T-helper 2 cell treated with Interferon-gamma antibody and Interleukin-4, amounts not matched to agents 5 μg/mL and 100 μg/mL, for 36 hours (primary cell): ENCODE measurements at regions not wholly inside any gene's neighbourhood (a gene's known extent, or its start where the extent isn't known, plus 50 kb on each side); places are given as distances from the start of the nearest gene placed in this dataset.

Experiments
- DNase-seq: peaks from one replicate; pipeline ENCODE4 v3.0.0; 2021; ENCODE audit warnings: low spot score
- H3K27ac Mint-ChIP-seq: one replicate; pipeline ENCODE4 v1.8.0; 2021; ENCODE audit warnings: mild to moderate bottlenecking, mixed read lengths
- H3K27me3 Mint-ChIP-seq: one replicate; pipeline ENCODE4 v1.8.0; 2021; ENCODE audit warnings: low read depth, mixed read lengths
- H3K36me3 Mint-ChIP-seq: one replicate; pipeline ENCODE4 v1.8.0; 2021; ENCODE audit warnings: low read depth, mixed read lengths
- H3K4me1 Mint-ChIP-seq: one replicate; pipeline ENCODE4 v1.8.0; 2021; ENCODE audit warnings: low read depth, mixed read lengths
- H3K4me3 Mint-ChIP-seq: one replicate; pipeline ENCODE4 v1.8.0; 2022; ENCODE audit warnings: mild to moderate bottlenecking, moderate library complexity, mixed read lengths
- H3K9me3 Mint-ChIP-seq: one replicate; pipeline ENCODE4 v1.8.0; 2021; ENCODE audit warnings: mixed read lengths

DNA sequence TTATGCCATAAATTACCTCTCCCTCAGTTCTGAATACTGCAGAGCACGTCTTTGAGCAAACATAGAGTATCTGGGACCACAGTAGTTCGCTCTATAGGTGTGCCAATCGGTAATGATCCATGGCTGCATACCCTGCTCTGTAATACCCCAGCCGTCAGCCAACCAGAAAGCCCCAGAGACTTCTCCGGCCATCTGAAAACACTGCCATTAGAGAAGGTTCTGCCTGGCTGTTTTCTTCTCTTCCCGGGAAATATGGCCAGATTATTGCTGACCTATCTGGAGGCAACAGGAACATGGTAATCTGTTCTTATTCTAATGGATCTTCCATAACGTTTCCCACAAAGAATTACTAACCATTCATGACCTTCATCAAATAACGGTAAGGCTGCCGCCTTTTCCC is 139.9 kb downstream of the RPS12 start:
- Mint-ChIP-seq H3K36me3 (no peaks in the 10 kb centered on the region), H3K4me1 (peaks cover 1% of the 10 kb centered on the region), H3K9me3 (no peaks in the 10 kb centered on the region), H3K27ac (no peak overlapping the region), H3K27me3 (peaks cover 29% of the 10 kb centered on the region), H3K4me3 (no peak overlapping the region)
- no peak for DNase-seq

DNA sequence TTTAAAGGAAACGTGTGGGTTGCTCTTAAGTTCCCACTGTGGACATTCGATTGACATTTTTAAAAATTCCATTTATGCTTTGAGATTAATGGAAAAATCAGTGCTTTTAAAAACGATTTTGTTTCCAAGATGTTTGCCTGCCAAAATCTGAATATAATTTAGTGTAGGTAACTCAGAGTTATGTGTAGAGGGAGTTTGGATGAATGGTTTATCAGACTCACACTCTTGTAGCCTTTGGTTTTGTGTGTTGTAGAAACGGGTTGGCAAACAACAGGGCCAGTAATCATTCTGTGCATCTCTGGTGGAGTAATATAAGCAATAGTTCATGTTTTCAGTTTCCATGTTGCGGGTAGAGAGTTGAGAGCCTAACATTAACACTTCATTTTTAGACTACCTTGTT is 140.6 kb downstream of the RPS12 start:
- Mint-ChIP-seq H3K4me1 (peaks cover 3% of the 10 kb centered on the region), H3K27ac (no peak overlapping the region), H3K4me3 (no peak overlapping the region), H3K9me3 (no peaks in the 10 kb centered on the region), H3K27me3 (peaks cover 28% of the 10 kb centered on the region), H3K36me3 (no peaks in the 10 kb centered on the region)
- DNase-seq: no peak

DNA sequence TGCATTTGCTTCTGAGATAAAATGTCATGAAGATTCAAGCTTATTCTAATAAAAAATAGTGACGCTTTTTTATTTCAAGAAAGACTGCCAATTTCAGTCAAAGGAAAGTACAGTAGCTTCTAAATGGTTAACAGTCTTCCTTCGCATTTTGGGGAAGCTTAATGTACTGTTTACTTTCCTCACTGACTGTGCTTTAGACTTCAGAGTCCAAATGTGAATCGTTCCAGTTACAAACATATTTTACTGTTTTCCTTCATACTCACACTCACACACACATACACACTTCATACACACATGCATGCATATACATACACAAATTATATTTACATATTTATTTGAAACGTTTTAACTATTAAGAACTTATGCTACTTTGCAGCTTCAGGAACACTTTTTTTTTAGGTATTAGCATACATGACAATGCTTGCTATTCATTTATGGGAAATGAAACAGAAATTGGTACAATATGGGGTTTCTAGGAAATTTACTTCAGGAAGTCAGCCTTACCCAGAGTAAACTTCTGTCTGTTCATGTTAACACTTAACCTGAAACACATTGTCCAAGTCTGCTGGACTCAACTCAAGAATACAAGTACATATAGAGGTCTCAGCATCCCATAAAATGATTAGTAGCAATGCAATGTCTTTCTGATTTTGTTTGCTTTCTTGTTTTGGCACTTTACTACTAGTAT is 145.4 kb downstream of the RPS12 start:
- DNase-seq: no peak
- H3K4me3 Mint-ChIP-seq: peak overlapping the region; percentile 19
- peaks cover 32% of the 10 kb centered on the region for H3K27me3 Mint-ChIP-seq
- H3K27ac Mint-ChIP-seq: no peak overlapping the region
- H3K9me3 Mint-ChIP-seq: no peaks in the 10 kb centered on the region
- no peaks in the 10 kb centered on the region for H3K36me3 Mint-ChIP-seq
- H3K4me1 Mint-ChIP-seq: peaks cover 10% of the 10 kb centered on the region

DNA sequence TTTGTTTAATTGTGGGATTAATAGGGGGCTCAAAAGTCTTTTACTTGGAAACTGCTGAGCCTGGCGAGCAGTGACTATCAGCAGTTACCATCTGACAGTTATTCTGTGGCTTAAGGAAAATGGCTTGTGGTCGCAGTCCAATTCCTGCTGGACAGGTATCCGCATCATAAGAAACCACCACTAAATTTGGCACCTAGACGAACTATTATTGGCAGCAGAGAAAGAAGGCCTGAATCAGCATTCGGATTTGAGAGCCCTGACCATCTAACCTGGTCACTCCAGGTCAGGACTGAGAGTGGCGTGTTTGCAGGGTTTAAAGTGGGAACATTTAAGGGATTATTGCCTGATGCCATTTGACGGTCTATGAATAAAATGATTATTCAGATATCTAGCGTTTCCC is 146.4 kb downstream of the RPS12 start:
- H3K4me1 Mint-ChIP-seq: peaks cover 13% of the 10 kb centered on the region
- H3K27ac Mint-ChIP-seq: no peak overlapping the region

DNA sequence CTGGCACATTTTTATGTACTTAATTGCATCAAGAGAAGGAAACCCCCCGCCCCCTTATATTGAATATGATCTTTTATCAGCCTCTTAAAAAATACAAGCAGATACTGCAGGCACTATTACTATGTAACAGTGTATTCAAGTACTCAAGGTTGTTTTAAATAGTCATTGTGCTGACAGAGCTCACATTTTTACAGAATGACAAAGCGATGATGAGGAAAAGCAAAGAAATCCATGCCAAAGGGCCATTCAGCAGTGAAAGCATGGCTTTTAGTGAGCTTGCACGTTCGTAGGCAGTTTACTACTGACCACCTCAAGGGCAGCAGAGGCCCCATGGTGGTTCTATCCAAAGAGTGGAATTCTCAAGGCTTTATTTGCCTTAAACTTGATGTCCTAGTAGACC is 146.8 kb downstream of the RPS12 start:
- Mint-ChIP-seq H3K9me3 (no peaks in the 10 kb centered on the region), H3K4me1 (peaks cover 13% of the 10 kb centered on the region), H3K4me3 (no peak overlapping the region), H3K27ac (no peak overlapping the region), H3K36me3 (no peaks in the 10 kb centered on the region), H3K27me3 (peaks cover 28% of the 10 kb centered on the region)
- no peak for DNase-seq

More for the DNA sequence above, 146.4 kb downstream of the RPS12 start:
- H3K27me3 Mint-ChIP-seq: peaks cover 28% of the 10 kb centered on the region
- no peak for DNase-seq
- H3K4me3 Mint-ChIP-seq: peak overlapping the region; percentile 19
- H3K36me3 Mint-ChIP-seq: no peaks in the 10 kb centered on the region
- no peaks in the 10 kb centered on the region for H3K9me3 Mint-ChIP-seq

DNA sequence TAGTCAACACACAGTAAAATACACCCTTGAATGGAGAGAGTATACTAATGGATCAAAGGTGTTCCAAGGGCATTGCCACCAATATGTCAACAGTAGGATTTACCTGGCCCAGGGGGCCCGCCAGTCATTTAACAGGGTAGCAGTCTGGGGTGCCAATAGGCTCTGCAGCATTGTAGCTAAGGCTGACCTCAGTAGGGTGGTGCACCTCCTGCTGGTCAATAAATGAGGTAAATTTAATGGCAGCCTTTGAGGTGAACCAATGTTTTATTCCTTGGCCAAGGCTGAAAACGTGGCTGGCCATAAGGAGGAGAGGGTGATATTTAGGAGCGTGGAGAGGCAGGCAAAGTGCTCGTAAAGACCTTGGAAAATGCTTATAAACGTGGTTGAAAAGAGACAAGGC is 147.2 kb downstream of the RPS12 start:
- no peaks in the 10 kb centered on the region for H3K36me3 Mint-ChIP-seq
- H3K27ac Mint-ChIP-seq: no peak overlapping the region
- no peak for DNase-seq
- peaks cover 13% of the 10 kb centered on the region for H3K4me1 Mint-ChIP-seq
- no peaks in the 10 kb centered on the region for H3K9me3 Mint-ChIP-seq
- H3K4me3 Mint-ChIP-seq: no peak overlapping the region
- peaks cover 25% of the 10 kb centered on the region for H3K27me3 Mint-ChIP-seq

DNA sequence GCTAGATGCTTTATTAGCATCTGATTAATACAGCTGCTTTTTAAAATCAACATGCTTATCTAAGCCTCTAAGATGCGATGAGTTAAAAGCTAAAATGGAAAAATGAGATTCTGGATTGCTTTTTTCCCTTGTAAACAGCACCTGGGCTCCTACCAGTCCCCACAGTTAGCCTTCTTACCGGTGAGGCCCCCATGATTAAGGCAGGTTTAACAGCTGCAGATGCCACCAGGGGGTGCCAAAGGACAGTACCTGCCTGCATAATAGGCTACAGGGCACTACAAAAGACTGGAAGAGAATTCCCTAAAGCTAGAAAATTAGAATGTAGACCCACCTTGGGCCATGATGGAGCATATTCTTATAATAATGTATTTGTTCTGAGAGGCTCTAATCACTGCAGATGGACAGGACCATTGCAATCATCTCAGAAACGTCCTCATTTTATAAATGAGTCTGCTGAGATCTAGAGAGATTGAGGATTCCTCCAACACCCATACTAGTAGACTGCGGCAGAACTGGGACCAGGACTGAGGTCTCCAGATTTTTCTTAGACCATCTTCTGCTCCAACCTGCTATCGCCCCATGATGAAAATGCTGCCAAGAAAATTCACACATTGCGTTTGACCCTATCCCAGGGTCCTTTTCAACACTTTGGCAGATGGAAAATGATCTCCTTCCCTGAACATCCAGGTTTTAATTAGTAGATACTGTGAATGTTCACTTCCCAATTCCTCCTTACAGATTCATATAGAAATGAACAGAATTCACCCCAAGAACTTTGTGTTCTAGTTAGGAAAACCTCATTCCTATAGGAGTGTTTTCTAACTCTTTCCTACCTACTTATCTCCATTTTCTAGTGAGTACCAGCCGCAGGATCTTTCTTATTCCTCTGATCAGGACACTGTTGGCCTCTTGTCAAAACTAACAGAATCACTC is 148.8 kb downstream of the RPS12 start:
- Mint-ChIP-seq H3K4me3 (no peak overlapping the region), H3K36me3 (no peaks in the 10 kb centered on the region), H3K9me3 (no peaks in the 10 kb centered on the region), H3K27ac (no peak overlapping the region), H3K27me3 (peaks cover 16% of the 10 kb centered on the region), H3K4me1 (peaks cover 13% of the 10 kb centered on the region)
- peak; percentile 37 for DNase-seq

DNA sequence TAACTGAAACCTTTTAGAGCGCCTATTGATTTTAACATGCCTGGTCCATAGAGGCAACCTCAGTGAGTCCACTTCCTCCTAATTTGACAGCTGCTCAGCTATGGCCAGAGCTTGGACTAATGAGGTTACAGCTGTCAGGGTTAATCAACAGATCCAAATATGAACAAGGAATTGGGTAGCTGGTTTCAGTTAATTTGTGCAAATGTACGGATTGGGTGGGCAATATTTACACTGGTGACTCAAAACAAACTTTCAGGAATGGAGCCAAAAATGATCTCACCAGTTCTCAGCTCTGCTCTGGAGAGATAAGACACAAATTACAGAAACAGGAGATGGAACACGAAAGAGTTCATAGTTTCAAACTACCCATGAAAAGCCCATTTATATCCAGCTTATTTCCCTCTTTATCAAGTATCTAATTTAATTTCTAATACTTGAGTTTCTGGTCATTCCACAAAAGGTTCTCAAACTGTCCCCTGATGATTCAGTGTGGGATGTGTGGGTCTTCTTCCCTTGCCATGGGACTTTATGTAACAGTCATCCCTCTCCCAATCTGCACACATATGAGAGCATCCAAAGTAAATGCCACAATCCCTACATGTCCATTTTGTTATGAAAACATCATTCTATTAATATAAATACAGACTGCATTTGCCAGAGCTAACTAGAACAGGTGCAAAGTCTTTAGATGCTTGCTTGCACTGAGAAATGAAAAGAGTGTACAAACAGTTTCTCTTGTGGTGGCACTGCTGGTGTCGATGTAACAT is 149.9 kb downstream of the RPS12 start:
- Mint-ChIP-seq H3K4me3 (no peak overlapping the region), H3K36me3 (no peaks in the 10 kb centered on the region), H3K27ac (no peak overlapping the region), H3K9me3 (no peaks in the 10 kb centered on the region), H3K27me3 (peaks cover 16% of the 10 kb centered on the region), H3K4me1 (peaks cover 12% of the 10 kb centered on the region)
- no peak for DNase-seq

DNA sequence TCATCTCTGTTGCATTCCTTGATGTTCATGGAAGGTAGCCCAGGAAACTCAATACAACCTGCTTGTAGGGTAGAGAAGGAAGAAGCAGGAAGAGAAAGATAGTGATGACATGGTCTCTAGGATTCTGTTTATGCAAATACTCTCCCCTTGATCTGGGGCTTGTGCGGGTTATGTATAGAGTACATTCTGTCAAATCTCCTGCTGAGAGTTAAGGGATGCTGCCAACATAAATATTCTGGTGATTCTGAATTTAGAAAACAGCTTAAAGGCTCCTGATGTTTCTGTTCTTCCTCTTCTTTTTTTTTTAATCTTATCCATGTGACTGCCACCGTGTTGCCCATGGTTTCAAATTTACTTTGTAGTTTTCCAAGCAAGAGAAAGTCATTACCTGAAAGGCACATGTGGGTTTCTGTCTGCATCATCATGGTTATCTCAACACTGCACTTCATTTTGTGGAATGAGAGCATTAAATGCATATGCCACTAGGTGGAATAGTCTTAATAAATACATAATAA is 150.6 kb downstream of the RPS12 start:
- no peak overlapping the region for H3K27ac Mint-ChIP-seq
- no peak overlapping the region for H3K4me3 Mint-ChIP-seq
- H3K36me3 Mint-ChIP-seq: no peaks in the 10 kb centered on the region
- DNase-seq: no peak
- no peaks in the 10 kb centered on the region for H3K9me3 Mint-ChIP-seq
- peaks cover 10% of the 10 kb centered on the region for H3K4me1 Mint-ChIP-seq
- peaks cover 14% of the 10 kb centered on the region for H3K27me3 Mint-ChIP-seq

DNA sequence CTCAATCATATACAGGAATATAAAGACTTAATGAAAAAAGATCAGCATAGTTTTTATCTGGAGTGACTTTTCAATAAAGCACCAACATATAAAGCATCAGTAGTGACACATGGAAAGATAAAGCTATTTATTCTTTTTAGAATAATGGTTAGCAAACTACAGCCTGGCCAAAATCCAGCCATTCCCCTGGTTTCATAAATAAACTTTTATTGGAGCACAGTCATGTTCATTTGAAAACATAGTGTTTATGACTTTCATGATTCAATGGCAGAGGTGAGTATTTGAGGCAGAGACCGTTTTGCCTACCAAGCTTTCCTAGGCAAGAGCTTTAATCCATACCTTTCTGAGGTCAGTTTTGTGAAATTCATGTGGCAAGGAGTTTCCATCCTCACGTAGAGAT is 153.5 kb downstream of the RPS12 start:
- H3K27ac Mint-ChIP-seq: no peak overlapping the region
- H3K4me3 Mint-ChIP-seq: no peak overlapping the region
- peaks cover 4% of the 10 kb centered on the region for H3K27me3 Mint-ChIP-seq
- peaks cover 3% of the 10 kb centered on the region for H3K4me1 Mint-ChIP-seq
- no peaks in the 10 kb centered on the region for H3K9me3 Mint-ChIP-seq
- DNase-seq: no peak
- no peaks in the 10 kb centered on the region for H3K36me3 Mint-ChIP-seq

DNA sequence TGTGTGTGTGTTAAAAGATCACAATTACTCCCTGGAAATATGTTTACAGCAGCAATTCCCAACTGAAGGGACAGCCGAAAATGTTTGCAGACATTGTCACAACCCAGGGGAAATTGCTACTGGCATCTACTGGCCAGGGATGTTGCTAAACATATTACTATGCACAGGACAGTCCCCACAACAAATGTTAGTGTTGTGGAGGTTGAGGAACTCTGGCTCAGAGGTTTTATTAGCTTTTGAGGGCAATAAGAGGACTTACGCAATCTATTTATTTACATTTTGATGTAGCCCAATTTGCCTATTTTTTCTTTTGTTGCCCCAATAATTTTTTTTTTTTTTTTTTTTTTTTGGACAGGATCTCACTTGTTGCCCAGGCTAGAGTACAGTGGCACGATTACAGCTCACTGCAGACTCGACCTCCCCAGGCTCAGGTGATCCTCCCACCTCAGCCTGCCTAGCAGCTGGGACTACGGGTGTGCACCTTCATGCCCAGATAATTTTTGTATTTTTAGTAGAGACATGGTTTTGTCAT is 154.1 kb downstream of the RPS12 start:
- Mint-ChIP-seq H3K4me3 (no peak overlapping the region), H3K4me1 (peaks cover 3% of the 10 kb centered on the region), H3K27me3 (no peaks in the 10 kb centered on the region), H3K27ac (no peak overlapping the region), H3K9me3 (no peaks in the 10 kb centered on the region), H3K36me3 (no peaks in the 10 kb centered on the region)
- DNase-seq: no peak

DNA sequence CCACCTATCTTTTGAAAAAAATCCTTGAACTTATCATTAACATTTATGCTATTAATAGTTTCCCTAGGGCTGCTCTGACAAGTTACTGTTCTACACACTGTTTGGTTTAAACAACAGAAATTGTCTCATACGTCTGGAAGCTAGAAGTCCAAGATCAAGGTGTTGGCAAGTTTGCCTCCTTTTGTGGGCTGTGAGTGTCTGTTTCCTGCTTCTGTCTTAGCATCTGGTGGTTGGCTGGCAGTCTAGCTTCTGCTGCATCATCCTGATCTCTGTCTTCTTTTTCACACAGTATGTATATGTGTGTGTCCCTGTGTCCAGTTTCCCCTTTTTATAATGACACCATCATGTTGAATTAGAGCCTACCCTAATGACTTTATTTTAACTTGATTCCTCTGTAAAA is 154.8 kb downstream of the RPS12 start:
- no peak for DNase-seq
- Mint-ChIP-seq H3K4me3 (no peak overlapping the region), H3K36me3 (no peaks in the 10 kb centered on the region), H3K9me3 (no peaks in the 10 kb centered on the region), H3K27ac (no peak overlapping the region), H3K27me3 (no peaks in the 10 kb centered on the region), H3K4me1 (peaks cover 3% of the 10 kb centered on the region)

DNA sequence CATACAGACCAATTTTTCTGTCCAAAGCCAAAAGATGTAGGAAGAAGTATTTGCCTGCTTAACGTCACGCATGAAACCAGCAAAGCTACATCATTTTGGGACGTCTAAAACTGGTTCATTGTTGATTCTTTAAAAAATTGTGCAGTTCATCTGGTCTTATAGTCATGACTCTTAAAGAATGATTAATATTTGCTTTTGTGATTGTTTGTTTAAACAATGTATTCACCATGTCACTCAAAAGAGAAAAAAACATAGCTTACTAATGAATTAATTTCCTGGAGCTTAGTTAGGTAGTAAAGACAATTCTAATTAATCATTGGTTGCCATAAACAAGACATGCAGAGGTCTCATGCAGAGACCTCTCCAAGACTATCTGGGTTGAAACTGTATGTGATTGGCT is 157.3 kb downstream of the RPS12 start:
- H3K9me3 Mint-ChIP-seq: no peaks in the 10 kb centered on the region
- no peak for DNase-seq
- peaks cover 3% of the 10 kb centered on the region for H3K27me3 Mint-ChIP-seq
- H3K36me3 Mint-ChIP-seq: no peaks in the 10 kb centered on the region
- no peak overlapping the region for H3K27ac Mint-ChIP-seq
- no peak overlapping the region for H3K4me3 Mint-ChIP-seq
- H3K4me1 Mint-ChIP-seq: no peaks in the 10 kb centered on the region
